IMR-90 (cell line): ENCODE measurements at regions not wholly inside any gene's neighbourhood (a gene's known extent, or its start where the extent isn't known, plus 50 kb on each side); places are given as distances from the start of the nearest gene placed in this dataset.

ENCODE experiments used
- CEBPB ChIP-seq: IDR thresholded peaks from 2 replicates; pipeline ENCODE4 v1.6.1; 2012; ENCODE audit warnings: low read depth, low read length, improper control_type of control experiment
- POLR2A ChIP-seq: IDR thresholded peaks from 2 replicates; pipeline ENCODE4 v1.6.1; 2012; ENCODE audit warnings: mild to moderate bottlenecking, low read depth, low read length
- TF ChIP-seq, protein P1 (sequence below): conservative IDR thresholded peaks from 2 replicates; pipeline ENCODE4 v1.5.1; 2012; ENCODE audit warnings: mild to moderate bottlenecking, low read depth, low read length, improper control_type of control experiment

DNA sequence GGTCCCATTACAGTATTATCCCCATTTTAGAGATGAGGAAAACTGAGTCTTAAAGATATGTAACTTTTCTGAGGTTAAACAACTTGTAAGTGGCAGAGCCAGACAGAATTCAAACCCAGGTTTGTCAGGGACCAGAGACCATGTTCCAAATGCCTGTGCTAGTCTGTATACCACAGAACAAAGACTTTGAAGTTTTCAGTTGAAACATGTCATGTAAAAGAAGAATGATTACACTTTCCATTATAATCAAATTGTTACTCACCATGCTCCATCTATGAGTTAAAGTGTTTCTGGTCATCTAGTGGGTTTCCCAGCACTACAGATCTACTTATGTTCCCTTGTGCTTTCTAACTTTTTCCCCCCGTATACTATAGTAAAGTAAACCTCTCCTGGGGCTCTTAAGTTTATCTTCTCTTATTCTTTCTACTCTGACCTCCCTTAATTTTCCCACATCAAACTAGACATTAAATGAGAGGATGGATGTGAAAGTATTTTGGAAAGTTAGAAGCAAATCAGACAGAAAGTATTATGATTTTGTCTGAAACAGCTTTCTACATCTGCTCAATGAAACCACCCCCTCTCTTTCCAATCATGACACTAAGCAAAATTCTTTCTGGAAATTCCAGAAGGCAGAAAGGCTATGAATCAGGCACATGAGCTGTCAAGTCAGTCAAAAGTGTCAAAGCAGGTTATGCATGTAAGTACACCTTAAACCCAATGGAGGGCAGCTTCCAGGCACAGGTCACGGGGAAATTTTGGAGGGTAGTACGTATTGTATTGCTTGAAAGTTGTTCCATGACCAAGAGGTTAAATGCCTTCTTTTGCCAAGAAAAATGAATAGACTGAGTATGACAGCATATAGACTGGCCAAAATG, 132.7 kb upstream of the MAP3K7 start:
- TF ChIP-seq, protein P1, sequence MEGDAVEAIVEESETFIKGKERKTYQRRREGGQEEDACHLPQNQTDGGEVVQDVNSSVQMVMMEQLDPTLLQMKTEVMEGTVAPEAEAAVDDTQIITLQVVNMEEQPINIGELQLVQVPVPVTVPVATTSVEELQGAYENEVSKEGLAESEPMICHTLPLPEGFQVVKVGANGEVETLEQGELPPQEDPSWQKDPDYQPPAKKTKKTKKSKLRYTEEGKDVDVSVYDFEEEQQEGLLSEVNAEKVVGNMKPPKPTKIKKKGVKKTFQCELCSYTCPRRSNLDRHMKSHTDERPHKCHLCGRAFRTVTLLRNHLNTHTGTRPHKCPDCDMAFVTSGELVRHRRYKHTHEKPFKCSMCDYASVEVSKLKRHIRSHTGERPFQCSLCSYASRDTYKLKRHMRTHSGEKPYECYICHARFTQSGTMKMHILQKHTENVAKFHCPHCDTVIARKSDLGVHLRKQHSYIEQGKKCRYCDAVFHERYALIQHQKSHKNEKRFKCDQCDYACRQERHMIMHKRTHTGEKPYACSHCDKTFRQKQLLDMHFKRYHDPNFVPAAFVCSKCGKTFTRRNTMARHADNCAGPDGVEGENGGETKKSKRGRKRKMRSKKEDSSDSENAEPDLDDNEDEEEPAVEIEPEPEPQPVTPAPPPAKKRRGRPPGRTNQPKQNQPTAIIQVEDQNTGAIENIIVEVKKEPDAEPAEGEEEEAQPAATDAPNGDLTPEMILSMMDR: no peak
- TF ChIP-seq POLR2A (no peak), CEBPB (no peak)
